ENCODE measurements at regions not wholly inside any gene's neighbourhood (a gene's known extent, or its start where the extent isn't known, plus 50 kb on each side); places are given as distances from the start of the nearest gene placed in this dataset.

DNA sequence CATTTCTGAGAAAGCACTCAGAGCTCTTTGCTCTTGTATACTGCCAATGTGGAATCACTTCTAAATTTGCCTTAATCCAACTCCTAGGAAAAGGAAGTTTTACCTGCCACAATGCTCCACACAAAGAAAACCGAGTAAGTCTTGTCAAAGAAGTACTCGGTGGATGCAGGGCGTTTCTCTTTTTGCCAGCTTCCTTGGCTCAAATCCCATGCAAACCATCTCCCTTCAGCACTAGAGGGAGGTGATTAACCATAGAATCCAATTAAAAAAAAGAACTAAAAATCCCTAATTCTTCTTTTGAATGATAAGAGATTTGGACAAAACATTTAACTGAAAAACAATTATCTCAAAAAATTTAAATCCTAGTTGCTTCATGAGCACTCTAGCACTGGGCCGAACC lies 129.0 kb downstream of the RPRM start:
- TF ChIP-seq POLR2A (IDR thresholded peaks at IDR 0.05): no peak
- TF ChIP-seq, protein P1, sequence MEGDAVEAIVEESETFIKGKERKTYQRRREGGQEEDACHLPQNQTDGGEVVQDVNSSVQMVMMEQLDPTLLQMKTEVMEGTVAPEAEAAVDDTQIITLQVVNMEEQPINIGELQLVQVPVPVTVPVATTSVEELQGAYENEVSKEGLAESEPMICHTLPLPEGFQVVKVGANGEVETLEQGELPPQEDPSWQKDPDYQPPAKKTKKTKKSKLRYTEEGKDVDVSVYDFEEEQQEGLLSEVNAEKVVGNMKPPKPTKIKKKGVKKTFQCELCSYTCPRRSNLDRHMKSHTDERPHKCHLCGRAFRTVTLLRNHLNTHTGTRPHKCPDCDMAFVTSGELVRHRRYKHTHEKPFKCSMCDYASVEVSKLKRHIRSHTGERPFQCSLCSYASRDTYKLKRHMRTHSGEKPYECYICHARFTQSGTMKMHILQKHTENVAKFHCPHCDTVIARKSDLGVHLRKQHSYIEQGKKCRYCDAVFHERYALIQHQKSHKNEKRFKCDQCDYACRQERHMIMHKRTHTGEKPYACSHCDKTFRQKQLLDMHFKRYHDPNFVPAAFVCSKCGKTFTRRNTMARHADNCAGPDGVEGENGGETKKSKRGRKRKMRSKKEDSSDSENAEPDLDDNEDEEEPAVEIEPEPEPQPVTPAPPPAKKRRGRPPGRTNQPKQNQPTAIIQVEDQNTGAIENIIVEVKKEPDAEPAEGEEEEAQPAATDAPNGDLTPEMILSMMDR (IDR thresholded peaks at IDR 0.05): no peak
